ENCODE measurements at regions not wholly inside any gene's neighbourhood (a gene's known extent, or its start where the extent isn't known, plus 50 kb on each side); places are given as distances from the start of the nearest gene placed in this dataset.

DNA sequence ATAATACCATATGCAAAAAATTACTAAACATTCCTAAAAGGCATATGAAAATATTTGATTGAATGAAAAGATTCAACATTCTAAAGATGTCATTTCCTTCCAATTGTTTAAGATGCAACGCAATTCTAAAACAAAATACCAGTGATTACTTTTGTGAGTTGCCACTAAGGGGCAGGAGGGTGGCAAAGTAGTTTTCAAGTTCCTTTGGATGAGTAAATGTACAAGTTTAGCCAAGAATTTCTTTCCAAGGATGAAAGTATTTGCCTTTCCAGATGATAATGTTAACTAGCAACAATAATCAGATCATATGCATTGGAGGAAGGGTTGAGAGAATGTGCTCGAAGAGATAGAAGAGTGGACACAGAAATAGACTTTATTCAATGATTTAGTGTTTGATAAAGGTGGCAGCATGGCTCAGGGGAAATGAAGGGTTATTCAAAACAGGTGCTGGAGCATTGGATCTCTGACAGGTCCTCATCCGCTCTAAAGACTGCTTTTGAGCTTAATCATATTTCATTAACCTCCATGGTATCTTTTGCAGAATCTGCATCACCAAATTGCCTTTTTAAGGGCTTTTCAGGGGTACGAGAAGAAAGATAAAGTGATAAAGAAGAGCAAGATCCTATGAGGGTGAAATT is 678.5 kb upstream of the TBX3 start:
- WGBS, 2 donors = 58 to 66% methylated on average over 4 of the region's 4 CpGs
- intact Hi-C loops (cut with DNase I) = no loop called here
- no peaks in the 10 kb centered on the region for H3K9me3 ChIP-seq
- H3K4me3 ChIP-seq = no peak overlapping the region
- TF ChIP-seq POLR2A (IDR thresholded peaks at IDR 0.05) = no peak
- TF ChIP-seq, protein P1, sequence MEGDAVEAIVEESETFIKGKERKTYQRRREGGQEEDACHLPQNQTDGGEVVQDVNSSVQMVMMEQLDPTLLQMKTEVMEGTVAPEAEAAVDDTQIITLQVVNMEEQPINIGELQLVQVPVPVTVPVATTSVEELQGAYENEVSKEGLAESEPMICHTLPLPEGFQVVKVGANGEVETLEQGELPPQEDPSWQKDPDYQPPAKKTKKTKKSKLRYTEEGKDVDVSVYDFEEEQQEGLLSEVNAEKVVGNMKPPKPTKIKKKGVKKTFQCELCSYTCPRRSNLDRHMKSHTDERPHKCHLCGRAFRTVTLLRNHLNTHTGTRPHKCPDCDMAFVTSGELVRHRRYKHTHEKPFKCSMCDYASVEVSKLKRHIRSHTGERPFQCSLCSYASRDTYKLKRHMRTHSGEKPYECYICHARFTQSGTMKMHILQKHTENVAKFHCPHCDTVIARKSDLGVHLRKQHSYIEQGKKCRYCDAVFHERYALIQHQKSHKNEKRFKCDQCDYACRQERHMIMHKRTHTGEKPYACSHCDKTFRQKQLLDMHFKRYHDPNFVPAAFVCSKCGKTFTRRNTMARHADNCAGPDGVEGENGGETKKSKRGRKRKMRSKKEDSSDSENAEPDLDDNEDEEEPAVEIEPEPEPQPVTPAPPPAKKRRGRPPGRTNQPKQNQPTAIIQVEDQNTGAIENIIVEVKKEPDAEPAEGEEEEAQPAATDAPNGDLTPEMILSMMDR (IDR thresholded peaks at IDR 0.05) = no peak
- no peaks in the 10 kb centered on the region for H3K4me1 ChIP-seq
- no peaks in the 10 kb centered on the region for H3K27me3 ChIP-seq
- ATAC-seq (no peak), DNase-seq (no peak)
- H3K27ac ChIP-seq = no peak overlapping the region
- no peaks in the 10 kb centered on the region for H3K36me3 ChIP-seq (replicated peaks in 1 of 2; ENCODE audit: insufficient read depth in 1 of 2, low read depth in 2 of 2)

DNA sequence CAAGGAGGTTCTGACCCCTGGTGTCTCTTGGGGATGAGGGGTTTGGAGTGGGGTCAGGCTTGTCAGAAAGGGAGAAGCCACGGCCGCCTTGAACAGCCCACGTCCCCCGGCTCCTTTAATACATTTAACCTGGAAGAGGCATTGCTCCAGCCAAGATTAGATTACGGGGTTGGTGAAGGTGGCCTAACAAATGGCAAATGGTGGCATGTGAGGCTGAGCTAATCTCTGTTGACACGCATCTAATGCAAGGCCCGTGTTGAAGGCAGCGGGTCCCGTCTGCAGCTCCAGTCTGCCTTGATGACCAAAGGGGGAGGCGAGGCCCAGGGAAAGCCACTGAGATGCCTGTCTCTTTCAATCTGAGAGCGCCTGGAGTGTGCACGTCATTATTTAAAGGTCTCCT is 673.7 kb upstream of the TBX3 start:
- Histone ChIP-seq H3K9me3 (no peaks in the 10 kb centered on the region), H3K27me3 (no peaks in the 10 kb centered on the region), H3K27ac (no peak overlapping the region), H3K4me3 (no peak overlapping the region), H3K36me3 (replicated peaks in 1 of 2; ENCODE audit: insufficient read depth in 1 of 2, low read depth in 2 of 2) (no peaks in the 10 kb centered on the region), H3K4me1 (no peaks in the 10 kb centered on the region)
- TF ChIP-seq, protein P1 (IDR thresholded peaks at IDR 0.05) = no peak
- no peak for TF ChIP-seq POLR2A (IDR thresholded peaks at IDR 0.05)
- DNase-seq = no peak
- ATAC-seq = no peak
- intact Hi-C loops (cut with DNase I) = no loop called here
- 69 to 82% methylated on average over 12 of the region's 12 CpGs for WGBS, 2 donors

DNA sequence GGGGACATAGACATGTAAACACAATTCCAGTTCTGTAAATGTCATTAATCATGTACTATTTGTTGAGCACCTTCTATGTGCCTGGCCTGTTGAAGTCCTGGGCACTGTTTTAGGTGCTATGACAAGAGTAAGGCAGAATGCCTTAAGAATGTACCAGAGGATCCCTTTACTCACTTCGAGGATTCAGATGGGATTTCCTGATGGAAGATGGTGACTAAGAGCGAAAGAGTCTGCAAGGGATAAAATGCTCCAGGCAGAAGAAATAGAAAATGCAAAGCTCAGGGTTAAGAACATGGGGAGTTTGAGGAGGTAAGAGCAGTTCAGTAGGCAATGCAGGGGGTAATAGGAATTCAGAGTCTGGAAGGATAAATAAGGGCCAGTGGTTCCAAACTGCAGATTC is 671.3 kb upstream of the TBX3 start:
- H3K36me3 ChIP-seq (replicated peaks in 1 of 2; ENCODE audit: insufficient read depth in 1 of 2, low read depth in 2 of 2) = no peaks in the 10 kb centered on the region
- intact Hi-C loops (cut with DNase I) = no loop called here
- ATAC-seq = no peak

DNA sequence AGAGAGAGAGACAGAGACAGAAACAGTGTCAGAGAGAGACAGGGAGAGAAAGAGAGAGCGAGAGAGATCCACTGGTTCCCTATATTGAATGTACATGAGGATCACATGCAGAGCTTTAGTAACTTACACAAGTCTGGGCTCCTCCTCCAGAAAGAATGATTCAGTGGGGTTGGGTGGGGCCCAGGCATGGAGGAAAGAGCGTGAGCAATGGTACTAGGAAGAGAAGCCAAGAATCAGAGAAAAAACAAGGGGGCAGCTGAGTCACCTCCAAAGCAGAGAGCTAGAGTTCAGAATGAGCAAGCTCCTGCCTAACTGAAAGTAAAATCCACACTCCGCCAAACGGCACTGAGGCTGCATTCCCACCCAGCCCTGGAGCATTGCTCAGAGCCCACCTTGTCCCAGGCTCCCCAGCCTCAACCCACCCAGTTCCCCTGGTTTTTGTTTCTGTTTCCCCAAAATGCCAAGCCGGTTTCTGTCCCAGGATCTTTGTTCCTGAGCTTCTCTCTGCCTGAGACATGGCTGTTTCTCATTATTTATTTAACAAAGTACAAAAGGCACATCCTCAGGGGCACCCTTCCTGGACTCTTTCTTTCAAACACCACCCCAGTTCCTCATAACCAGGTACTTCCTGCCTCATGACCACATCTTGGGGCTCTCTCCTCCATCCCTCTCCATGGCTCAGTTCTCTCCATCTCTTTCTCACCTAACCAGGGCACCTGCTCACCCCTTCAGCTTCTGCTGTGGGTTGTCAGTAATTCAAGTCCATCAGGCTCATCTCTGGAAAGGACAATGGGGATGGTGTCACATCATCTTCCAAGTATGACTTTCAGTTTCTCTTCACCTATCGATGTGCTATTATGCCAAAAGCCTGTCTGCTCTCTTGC is 670.3 kb upstream of the TBX3 start:
- H3K4me3 ChIP-seq = no peak overlapping the region
- intact Hi-C loops (cut with DNase I) = no loop called here

More for the DNA sequence above, 671.3 kb upstream of the TBX3 start:
- TF ChIP-seq, protein P1 (IDR thresholded peaks at IDR 0.05) = no peak
- TF ChIP-seq POLR2A (IDR thresholded peaks at IDR 0.05) = no peak
- Histone ChIP-seq H3K27me3 (no peaks in the 10 kb centered on the region), H3K27ac (no peak overlapping the region), H3K4me1 (no peaks in the 10 kb centered on the region), H3K4me3 (no peak overlapping the region), H3K9me3 (no peaks in the 10 kb centered on the region)
- 71 to 72% methylated on average over 2 of the region's 2 CpGs for WGBS, 2 donors
- no peak for DNase-seq

More for the DNA sequence above, 670.3 kb upstream of the TBX3 start:
- TF ChIP-seq, protein P1 (IDR thresholded peaks at IDR 0.05) = no peak
- no peak for TF ChIP-seq POLR2A (IDR thresholded peaks at IDR 0.05)
- no peaks in the 10 kb centered on the region for H3K27me3 ChIP-seq
- peak; percentile 40 for ATAC-seq
- peak overlapping the region in 1 of 4 donors; percentile 3 for H3K27ac ChIP-seq
- H3K36me3 ChIP-seq (replicated peaks in 1 of 2; ENCODE audit: insufficient read depth in 1 of 2, low read depth in 2 of 2) = no peaks in the 10 kb centered on the region
- H3K4me1 ChIP-seq = no peaks in the 10 kb centered on the region
- H3K9me3 ChIP-seq = no peaks in the 10 kb centered on the region
- 55 to 61% methylated on average over 6 of the region's 6 CpGs for whole genome bisulfite sequencing, 2 donors
- DNase-seq = peak in 3 of 4 donors; percentile 15 to 34 (median 28)
